ENCODE measurements at regions not wholly inside any gene's neighbourhood (a gene's known extent, or its start where the extent isn't known, plus 50 kb on each side); places are given as distances from the start of the nearest gene placed in this dataset.

GRCh38 chrX:45300638-45301037 is 100.0 kb upstream of the DIPK2B start:
- dilution Hi-C loops (cut with HindIII; ENCODE audit: low sequenced_read_pairs, unreplicated experiment), result no loop called here
- 100% methylated on average over 1 of the region's 2 CpGs; no CpG with 5 or more reads in 1 of the 2 experiments for WGBS, 2 experiments (ENCODE audit: extremely low coverage in 2 of 2, insufficient read length in 1 of 2)

More at GRCh38 chrX:45300638-45301037, 100.0 kb upstream of the DIPK2B start:
- no peak overlapping the region for H2AFZ ChIP-seq (replicated peaks; ENCODE audit: low read length, poor library complexity)
- no peaks in the 10 kb centered on the region for H3K4me1 ChIP-seq (ENCODE audit: control insufficient read depth, insufficient read depth, low read length)
- H3K23ac ChIP-seq (ENCODE audit: low read depth, low read length), result no peak overlapping the region
- intact Hi-C loops (cut with micrococcal nuclease) (no loop called here), in situ Hi-C loops (cut with MboI; ENCODE audit: low sequenced_read_pairs) (no loop called here)
- H3K27me3 ChIP-seq (ENCODE audit: control insufficient read depth, insufficient read depth, low read length), result peaks cover 3% of the 10 kb centered on the region
- H3K9me3 ChIP-seq (ENCODE audit: control insufficient read depth, insufficient read depth, low read length), result no peaks in the 10 kb centered on the region
- H2BK120ac ChIP-seq (ENCODE audit: low read depth, low read length), result no peak overlapping the region
- ATAC-seq (ENCODE audit: low read depth) (no peak), DNase-seq (no peak)
- no peak overlapping the region for H4K5ac ChIP-seq (ENCODE audit: low read depth, low read length)
- no peak overlapping the region for H2BK5ac ChIP-seq (ENCODE audit: low read depth, low read length, poor library complexity, severe bottlenecking)
- H2BK15ac ChIP-seq (ENCODE audit: low read depth, low read length), result no peak overlapping the region
- no TSS peak for BruUV-seq (replicated peaks)
- H3K9ac ChIP-seq (ENCODE audit: low read depth, low read length), result no peak overlapping the region
- ChIA-PET POLR2A (ENCODE audit: unreplicated experiment) (no interaction called here), CTCF (no interaction called here)
- H3K18ac ChIP-seq (ENCODE audit: low read depth, low read length), result no peak overlapping the region
- no peak overlapping the region for H4K8ac ChIP-seq (ENCODE audit: low read depth in 2 of 2, low read length in 2 of 2)
- TF ChIP-seq RCOR1 (IDR thresholded peaks at IDR 0.05; ENCODE audit: insufficient replicate concordance, low read length), result no peak
- no peak for TF ChIP-seq MAFK (IDR thresholded peaks at IDR 0.05; ENCODE audit: low read depth, low read length)
- TF ChIP-seq RAD21 (IDR thresholded peaks at IDR 0.05; ENCODE audit: low read length), result no peak
- no peak for TF ChIP-seq CEBPB (IDR thresholded peaks at IDR 0.05; ENCODE audit: low read depth, low read length)
- no peak for TF ChIP-seq FOS (IDR thresholded peaks at IDR 0.05; ENCODE audit: low read depth, low read length)
- TF ChIP-seq CTCF (conservative IDR thresholded peaks at IDR 0.05; ENCODE audit: low read depth, low read length), result no peak
- no peak for TF ChIP-seq MXI1 (IDR thresholded peaks at IDR 0.05; ENCODE audit: borderline replicate concordance, low read depth, low read length)
- TF ChIP-seq USF2 (IDR thresholded peaks at IDR 0.05; ENCODE audit: low read depth, low read length), result no peak
- no peak for TF ChIP-seq SMC3 (IDR thresholded peaks at IDR 0.05; ENCODE audit: low read depth, low read length)
- TF ChIP-seq NFE2L2 (IDR thresholded peaks at IDR 0.05; ENCODE audit: low read depth, low read length), result no peak
- H3K4ac ChIP-seq (ENCODE audit: low read depth, low read length), result no peak overlapping the region
- H3K4me3 ChIP-seq (ENCODE audit: insufficient read depth, low read depth, low read length), result no peak overlapping the region
- no peak overlapping the region for H3K14ac ChIP-seq (replicated peaks; ENCODE audit: low read depth, low read length)
- H2AK5ac ChIP-seq (ENCODE audit: low read depth, low read length), result no peak overlapping the region
- H3K79me1 ChIP-seq (ENCODE audit: low read depth in 1 of 2, low read length in 2 of 2), result no peaks in the 10 kb centered on the region
- no peak overlapping the region for H4K91ac ChIP-seq (ENCODE audit: insufficient read depth, low read depth, low read length)
- H3K56ac ChIP-seq (ENCODE audit: extremely low read depth, insufficient read depth, low read length), result no peak overlapping the region
- no peak overlapping the region for H3K27ac ChIP-seq (ENCODE audit: insufficient read depth, low read length)
- no peaks in the 10 kb centered on the region for H3K36me3 ChIP-seq (ENCODE audit: control insufficient read depth, insufficient read depth, low read length)
- no peak overlapping the region for H2AK9ac ChIP-seq (replicated peaks; ENCODE audit: low read depth, low read length, poor library complexity)
- no peaks in the 10 kb centered on the region for H3K9me1 ChIP-seq (ENCODE audit: insufficient read depth, low read length)
- H3K4me2 ChIP-seq (ENCODE audit: low read depth, low read length), result no peak overlapping the region
- no peak overlapping the region for H2BK20ac ChIP-seq (ENCODE audit: low read depth, low read length)
- H4K20me1 ChIP-seq (ENCODE audit: insufficient read depth, low read length), result no peaks in the 10 kb centered on the region

Data from IMR-90 (cell line).